ENCODE measurements at regions not wholly inside any gene's neighbourhood (a gene's known extent, or its start where the extent isn't known, plus 50 kb on each side); places are given as distances from the start of the nearest gene placed in this dataset.

DNA sequence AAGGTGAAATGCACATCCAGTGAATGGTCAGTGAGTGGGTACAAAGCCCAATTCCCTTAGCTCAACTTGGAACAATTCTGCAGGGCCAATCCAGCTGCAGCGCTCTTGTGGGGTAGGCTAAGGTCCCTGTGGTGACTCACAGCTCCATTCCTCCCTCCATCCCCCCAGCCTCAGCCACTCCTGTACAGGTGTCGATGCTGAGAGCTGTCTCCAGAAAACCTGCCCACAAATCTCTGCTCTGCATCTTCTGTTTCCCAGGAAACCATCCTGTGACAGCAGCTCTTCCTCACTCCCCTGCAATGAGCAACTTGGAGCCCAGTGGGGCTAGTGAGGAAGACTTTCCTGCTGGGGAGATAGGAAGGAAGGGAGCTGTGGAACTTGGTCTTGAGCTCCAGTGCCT lies 244.7 kb upstream of the GPR26 start:
- Histone ChIP-seq H3K9me3 (ENCODE audit: control insufficient read depth, insufficient read depth, low read depth, low read length) (no peaks in the 10 kb centered on the region), H3K27ac (ENCODE audit: extremely low read depth, low read depth, low read length) (no peak overlapping the region), H3K4me1 (ENCODE audit: control insufficient read depth, insufficient read depth, low read length) (no peaks in the 10 kb centered on the region), H3K36me3 (ENCODE audit: control insufficient read depth in 2 of 2, insufficient read depth in 1 of 2, low read length in 2 of 2) (no peaks in the 10 kb centered on the region), H3K4me3 (ENCODE audit: low read depth, low read length) (no peak overlapping the region)
- no peak for TF ChIP-seq ZNF623 (tag by site-specific recombination; IDR thresholded peaks at IDR 0.05)
- no peak for TF ChIP-seq ZNF266 (tag by site-specific recombination; IDR thresholded peaks at IDR 0.05; ENCODE audit: low read depth)
- no peak for TF ChIP-seq ZNF140 (tag by site-specific recombination; IDR thresholded peaks at IDR 0.05)
- TF ChIP-seq ZNF596 (tag by site-specific recombination; IDR thresholded peaks at IDR 0.05) = no peak
- no peak for TF ChIP-seq MEIS1 (CRISPR knock-in tag; IDR thresholded peaks at IDR 0.05; ENCODE audit: borderline replicate concordance)
- TF ChIP-seq ZSCAN23 (tag by site-specific recombination; IDR thresholded peaks at IDR 0.05) = no peak
- TF ChIP-seq ZNF626 (tag by site-specific recombination; IDR thresholded peaks at IDR 0.05) = no peak
- TF ChIP-seq, protein P1, sequence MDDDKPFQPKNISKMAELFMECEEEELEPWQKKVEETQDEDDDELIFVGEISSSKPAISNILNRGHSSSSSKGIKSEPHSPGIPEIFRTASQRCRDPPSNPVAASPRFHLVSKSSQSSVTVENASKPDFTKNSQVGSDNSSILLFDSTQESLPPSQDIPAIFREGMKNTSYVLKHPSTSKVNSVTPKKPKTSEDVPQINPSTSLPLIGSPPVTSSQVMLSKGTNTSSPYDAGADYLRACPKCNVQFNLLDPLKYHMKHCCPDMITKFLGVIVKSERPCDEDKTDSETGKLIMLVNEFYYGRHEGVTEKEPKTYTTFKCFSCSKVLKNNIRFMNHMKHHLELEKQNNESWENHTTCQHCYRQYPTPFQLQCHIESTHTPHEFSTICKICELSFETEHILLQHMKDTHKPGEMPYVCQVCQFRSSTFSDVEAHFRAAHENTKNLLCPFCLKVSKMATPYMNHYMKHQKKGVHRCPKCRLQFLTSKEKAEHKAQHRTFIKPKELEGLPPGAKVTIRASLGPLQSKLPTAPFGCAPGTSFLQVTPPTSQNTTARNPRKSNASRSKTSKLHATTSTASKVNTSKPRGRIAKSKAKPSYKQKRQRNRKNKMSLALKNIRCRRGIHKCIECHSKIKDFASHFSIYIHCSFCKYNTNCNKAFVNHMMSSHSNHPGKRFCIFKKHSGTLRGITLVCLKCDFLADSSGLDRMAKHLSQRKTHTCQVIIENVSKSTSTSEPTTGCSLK (tag by site-specific recombination; IDR thresholded peaks at IDR 0.05) = no peak
- TF ChIP-seq, protein P2, sequence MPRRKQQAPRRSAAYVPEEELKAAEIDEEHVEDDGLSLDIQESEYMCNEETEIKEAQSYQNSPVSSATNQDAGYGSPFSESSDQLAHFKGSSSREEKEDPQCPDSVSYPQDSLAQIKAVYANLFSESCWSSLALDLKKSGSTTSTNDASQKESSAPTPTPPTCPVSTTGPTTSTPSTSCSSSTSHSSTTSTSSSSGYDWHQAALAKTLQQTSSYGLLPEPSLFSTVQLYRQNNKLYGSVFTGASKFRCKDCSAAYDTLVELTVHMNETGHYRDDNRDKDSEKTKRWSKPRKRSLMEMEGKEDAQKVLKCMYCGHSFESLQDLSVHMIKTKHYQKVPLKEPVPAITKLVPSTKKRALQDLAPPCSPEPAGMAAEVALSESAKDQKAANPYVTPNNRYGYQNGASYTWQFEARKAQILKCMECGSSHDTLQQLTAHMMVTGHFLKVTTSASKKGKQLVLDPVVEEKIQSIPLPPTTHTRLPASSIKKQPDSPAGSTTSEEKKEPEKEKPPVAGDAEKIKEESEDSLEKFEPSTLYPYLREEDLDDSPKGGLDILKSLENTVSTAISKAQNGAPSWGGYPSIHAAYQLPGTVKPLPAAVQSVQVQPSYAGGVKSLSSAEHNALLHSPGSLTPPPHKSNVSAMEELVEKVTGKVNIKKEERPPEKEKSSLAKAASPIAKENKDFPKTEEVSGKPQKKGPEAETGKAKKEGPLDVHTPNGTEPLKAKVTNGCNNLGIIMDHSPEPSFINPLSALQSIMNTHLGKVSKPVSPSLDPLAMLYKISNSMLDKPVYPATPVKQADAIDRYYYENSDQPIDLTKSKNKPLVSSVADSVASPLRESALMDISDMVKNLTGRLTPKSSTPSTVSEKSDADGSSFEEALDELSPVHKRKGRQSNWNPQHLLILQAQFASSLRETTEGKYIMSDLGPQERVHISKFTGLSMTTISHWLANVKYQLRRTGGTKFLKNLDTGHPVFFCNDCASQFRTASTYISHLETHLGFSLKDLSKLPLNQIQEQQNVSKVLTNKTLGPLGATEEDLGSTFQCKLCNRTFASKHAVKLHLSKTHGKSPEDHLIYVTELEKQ (tag by site-specific recombination; IDR thresholded peaks at IDR 0.05; ENCODE audit: borderline replicate concordance) = no peak
- TF ChIP-seq ZNF785 (tag by site-specific recombination; IDR thresholded peaks at IDR 0.05) = no peak
- no peak for TF ChIP-seq ZNF248 (tag by site-specific recombination; IDR thresholded peaks at IDR 0.05)
- no peak for TF ChIP-seq ZNF530 (tag by site-specific recombination; IDR thresholded peaks at IDR 0.05; ENCODE audit: low read depth)
- no peak for TF ChIP-seq ZFP3 (tag by site-specific recombination; IDR thresholded peaks at IDR 0.05; ENCODE audit: low read depth)
- TF ChIP-seq, protein P3, sequence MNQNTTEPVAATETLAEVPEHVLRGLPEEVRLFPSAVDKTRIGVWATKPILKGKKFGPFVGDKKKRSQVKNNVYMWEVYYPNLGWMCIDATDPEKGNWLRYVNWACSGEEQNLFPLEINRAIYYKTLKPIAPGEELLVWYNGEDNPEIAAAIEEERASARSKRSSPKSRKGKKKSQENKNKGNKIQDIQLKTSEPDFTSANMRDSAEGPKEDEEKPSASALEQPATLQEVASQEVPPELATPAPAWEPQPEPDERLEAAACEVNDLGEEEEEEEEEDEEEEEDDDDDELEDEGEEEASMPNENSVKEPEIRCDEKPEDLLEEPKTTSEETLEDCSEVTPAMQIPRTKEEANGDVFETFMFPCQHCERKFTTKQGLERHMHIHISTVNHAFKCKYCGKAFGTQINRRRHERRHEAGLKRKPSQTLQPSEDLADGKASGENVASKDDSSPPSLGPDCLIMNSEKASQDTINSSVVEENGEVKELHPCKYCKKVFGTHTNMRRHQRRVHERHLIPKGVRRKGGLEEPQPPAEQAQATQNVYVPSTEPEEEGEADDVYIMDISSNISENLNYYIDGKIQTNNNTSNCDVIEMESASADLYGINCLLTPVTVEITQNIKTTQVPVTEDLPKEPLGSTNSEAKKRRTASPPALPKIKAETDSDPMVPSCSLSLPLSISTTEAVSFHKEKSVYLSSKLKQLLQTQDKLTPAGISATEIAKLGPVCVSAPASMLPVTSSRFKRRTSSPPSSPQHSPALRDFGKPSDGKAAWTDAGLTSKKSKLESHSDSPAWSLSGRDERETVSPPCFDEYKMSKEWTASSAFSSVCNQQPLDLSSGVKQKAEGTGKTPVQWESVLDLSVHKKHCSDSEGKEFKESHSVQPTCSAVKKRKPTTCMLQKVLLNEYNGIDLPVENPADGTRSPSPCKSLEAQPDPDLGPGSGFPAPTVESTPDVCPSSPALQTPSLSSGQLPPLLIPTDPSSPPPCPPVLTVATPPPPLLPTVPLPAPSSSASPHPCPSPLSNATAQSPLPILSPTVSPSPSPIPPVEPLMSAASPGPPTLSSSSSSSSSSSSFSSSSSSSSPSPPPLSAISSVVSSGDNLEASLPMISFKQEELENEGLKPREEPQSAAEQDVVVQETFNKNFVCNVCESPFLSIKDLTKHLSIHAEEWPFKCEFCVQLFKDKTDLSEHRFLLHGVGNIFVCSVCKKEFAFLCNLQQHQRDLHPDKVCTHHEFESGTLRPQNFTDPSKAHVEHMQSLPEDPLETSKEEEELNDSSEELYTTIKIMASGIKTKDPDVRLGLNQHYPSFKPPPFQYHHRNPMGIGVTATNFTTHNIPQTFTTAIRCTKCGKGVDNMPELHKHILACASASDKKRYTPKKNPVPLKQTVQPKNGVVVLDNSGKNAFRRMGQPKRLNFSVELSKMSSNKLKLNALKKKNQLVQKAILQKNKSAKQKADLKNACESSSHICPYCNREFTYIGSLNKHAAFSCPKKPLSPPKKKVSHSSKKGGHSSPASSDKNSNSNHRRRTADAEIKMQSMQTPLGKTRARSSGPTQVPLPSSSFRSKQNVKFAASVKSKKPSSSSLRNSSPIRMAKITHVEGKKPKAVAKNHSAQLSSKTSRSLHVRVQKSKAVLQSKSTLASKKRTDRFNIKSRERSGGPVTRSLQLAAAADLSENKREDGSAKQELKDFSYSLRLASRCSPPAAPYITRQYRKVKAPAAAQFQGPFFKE (tag by site-specific recombination; IDR thresholded peaks at IDR 0.05; ENCODE audit: borderline replicate concordance) = no peak
- TF ChIP-seq ZNF324 (tag by site-specific recombination; IDR thresholded peaks at IDR 0.05) = no peak
- TF ChIP-seq, protein P4, sequence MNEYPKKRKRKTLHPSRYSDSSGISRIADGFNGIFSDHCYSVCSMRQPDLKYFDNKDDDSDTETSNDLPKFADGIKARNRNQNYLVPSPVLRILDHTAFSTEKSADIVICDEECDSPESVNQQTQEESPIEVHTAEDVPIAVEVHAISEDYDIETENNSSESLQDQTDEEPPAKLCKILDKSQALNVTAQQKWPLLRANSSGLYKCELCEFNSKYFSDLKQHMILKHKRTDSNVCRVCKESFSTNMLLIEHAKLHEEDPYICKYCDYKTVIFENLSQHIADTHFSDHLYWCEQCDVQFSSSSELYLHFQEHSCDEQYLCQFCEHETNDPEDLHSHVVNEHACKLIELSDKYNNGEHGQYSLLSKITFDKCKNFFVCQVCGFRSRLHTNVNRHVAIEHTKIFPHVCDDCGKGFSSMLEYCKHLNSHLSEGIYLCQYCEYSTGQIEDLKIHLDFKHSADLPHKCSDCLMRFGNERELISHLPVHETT (tag by site-specific recombination; IDR thresholded peaks at IDR 0.05) = no peak
- CTCF ChIA-PET = interaction anchor here (1.5 kb wide), 1 partner anchor 8 kb away, joined by 3 read pairs; no protein-coding TSS in a partner anchor
- POLR2A ChIA-PET = no interaction called here

Measured in HEK293 (cell line).